IMR-90 (cell line): ENCODE measurements at regions not wholly inside any gene's neighbourhood (a gene's known extent, or its start where the extent isn't known, plus 50 kb on each side); places are given as distances from the start of the nearest gene placed in this dataset.

ENCODE experiments used
- CTCF ChIP-seq: conservative IDR thresholded peaks from 2 replicates; pipeline ENCODE4 v1.5.1; 2012; ENCODE audit warnings: mild to moderate bottlenecking, low read depth, low read length, improper control_type of control experiment
- RAD21 ChIP-seq: IDR thresholded peaks from 2 replicates; pipeline ENCODE4 v1.6.1; 2012; ENCODE audit warnings: low read length, improper control_type of control experiment

GRCh38 chr21:36636439-36636838 is 62.5 kb upstream of the SIM2 start:
- TF ChIP-seq CTCF, result no peak
- TF ChIP-seq RAD21, result no peak
